Endothelial cell of umbilical vein (primary cell): ENCODE measurements at regions not wholly inside any gene's neighbourhood (a gene's known extent, or its start where the extent isn't known, plus 50 kb on each side); places are given as distances from the start of the nearest gene placed in this dataset.

Experiments
- BruUV-seq: library from RNA; stranded (reverse); fragments of 400-500 nt; replicated peaks from 2 replicates; lab custom pipeline; 2021; lab: Mats Ljungman, UMichigan
- CTCF ChIA-PET: fragments of 300-600, 350-600 bp; sonication (Branson Sonifier 250); formaldehyde crosslinking; loops from one replicate; lab custom pipeline; 2021; ENCODE audit warnings: antibody characterized with exemption, inconsistent platforms; lab: Charles Lee
- POLR2A ChIA-PET: fragments of 300-600, 350-600 bp; sonication (Branson Sonifier 250); formaldehyde crosslinking; loops from one replicate; lab custom pipeline; 2021; ENCODE audit warnings: antibody characterized with exemption, inconsistent platforms; lab: Charles Lee
- DNase-seq: peaks from one replicate; pipeline ENCODE4 v3.0.0-alpha.2; 2011; ENCODE audit warnings: low read depth, low spot score
- FAIRE-seq: peaks from 2 replicates; lab custom pipeline; 2011; peaks lifted over from hg19 to GRCh38; lab: Jason Lieb, UNC
- H2AFZ ChIP-seq: 2 replicates; pipeline ENCODE4 v1.6.0; 2012; ENCODE audit warnings: low read depth, low read length, control low read depth, inconsistent platforms
- H3K27ac ChIP-seq: 2 replicates; pipeline ENCODE4 v1.5.1; 2011; ENCODE audit warnings: low read depth, mild to moderate bottlenecking, control low read depth, low read length, moderate library complexity; ENCODE audit not compliant: insufficient read depth
- H3K27me3 ChIP-seq, 2 experiments: 2 replicates each; pipeline versions ENCODE4 v1.6.0 to v1.6.1; 2011; ENCODE audit warnings: low read length in 2 of 2, mixed read lengths in 1 of 2; ENCODE audit not compliant: control insufficient read depth in 2 of 2, insufficient read depth in 2 of 2
- H3K36me3 ChIP-seq, 2 experiments: 2 replicates in 1 of 2; 3 replicates in 1 of 2; pipeline ENCODE4 v1.5.1; 2011; ENCODE audit warnings: low read length in 2 of 2, mild to moderate bottlenecking in 1 of 2, moderate library complexity in 1 of 2; ENCODE audit not compliant: control insufficient read depth in 2 of 2, insufficient read depth in 2 of 2; ENCODE audit errors: extremely low read depth in 1 of 2
- H3K4me1 ChIP-seq: 3 replicates; pipeline ENCODE4 v1.5.1; 2011; ENCODE audit warnings: mild to moderate bottlenecking, low read length; ENCODE audit not compliant: control insufficient read depth, insufficient read depth; ENCODE audit errors: extremely low read depth
- H3K4me2 ChIP-seq: 2 replicates; pipeline ENCODE4 v1.6.1; 2011; ENCODE audit warnings: low read length, control low read depth, mixed read lengths; ENCODE audit not compliant: insufficient read depth
- H3K4me3 ChIP-seq, 3 experiments: fragments of 200-600 bp in 1 of 3; sonication (generic), shearing (Covaris generic) in 1 of 3; replicated peaks in 1 of 3; 2 replicates each; pipeline ENCODE4 v1.5.1; 2011 to 2016; ENCODE audit warnings: control low read depth in 3 of 3, low read length in 3 of 3, mild to moderate bottlenecking in 2 of 3, inconsistent platforms in 1 of 3, low read depth in 1 of 3, moderate library complexity in 1 of 3; ENCODE audit not compliant: insufficient read depth in 1 of 3
- H3K79me2 ChIP-seq: 2 replicates; pipeline ENCODE4 v1.6.0; 2012; ENCODE audit warnings: low read length, inconsistent platforms; ENCODE audit not compliant: control insufficient read depth, insufficient read depth
- H3K9ac ChIP-seq: replicated peaks from 2 replicates; pipeline ENCODE3; 2011; ENCODE audit warnings: low read length, control low read depth; ENCODE audit not compliant: insufficient read depth; ENCODE audit errors: extremely low read depth
- H3K9me1 ChIP-seq: replicated peaks from 3 replicates; pipeline ENCODE4 v1.6.0; 2011; ENCODE audit warnings: mild to moderate bottlenecking, low read length; ENCODE audit not compliant: control insufficient read depth, insufficient read depth; ENCODE audit errors: extremely low read depth
- H3K9me3 ChIP-seq: replicated peaks from 2 replicates; pipeline ENCODE4 v1.5.1; 2012; ENCODE audit warnings: low read length, inconsistent platforms; ENCODE audit not compliant: control insufficient read depth, insufficient read depth
- H4K20me1 ChIP-seq: replicated peaks from 2 replicates; pipeline ENCODE3; 2011; ENCODE audit warnings: mild to moderate bottlenecking, low read length; ENCODE audit not compliant: control insufficient read depth, insufficient read depth; ENCODE audit errors: extremely low read depth
- CTCF ChIP-seq, 2 donors: IDR thresholded peaks; 1 replicate in 1 of 2; 2 replicates in 1 of 2; pipeline ENCODE4 v1.5.1; 2011; ENCODE audit warnings: low read length in 2 of 2, mild to moderate bottlenecking in 2 of 2, moderate library complexity in 2 of 2, control low read depth in 1 of 2, inconsistent platforms in 1 of 2, low read depth in 1 of 2; ENCODE audit not compliant: insufficient read depth in 1 of 2; ENCODE audit errors: extremely low read depth in 1 of 2
- EZH2 ChIP-seq: IDR thresholded peaks from 2 replicates; pipeline ENCODE4 v1.6.1; 2012; ENCODE audit warnings: borderline replicate concordance, low read depth, mild to moderate bottlenecking, moderate library complexity, low read length, inconsistent platforms; ENCODE audit not compliant: severe bottlenecking
- FOS ChIP-seq: IDR thresholded peaks from 2 replicates; pipeline ENCODE4 v1.6.1; 2011; ENCODE audit warnings: mild to moderate bottlenecking, low read length, moderate library complexity, borderline replicate concordance; ENCODE audit not compliant: insufficient read depth
- GATA2 ChIP-seq: IDR thresholded peaks from 2 replicates; pipeline ENCODE4 v1.7.0; 2011; ENCODE audit warnings: low read depth, mild to moderate bottlenecking, moderate library complexity, mixed read lengths, low read length; ENCODE audit not compliant: insufficient read length, insufficient read depth
- JUN ChIP-seq: IDR thresholded peaks from 2 replicates; pipeline ENCODE4 v1.6.1; 2011; ENCODE audit warnings: borderline replicate concordance, low read depth; ENCODE audit not compliant: insufficient read length, insufficient read depth
- MAX ChIP-seq: IDR thresholded peaks from 2 replicates; pipeline ENCODE4 v1.6.1; 2011; ENCODE audit not compliant: insufficient read depth, insufficient read length
- MYC ChIP-seq: IDR thresholded peaks from one replicate; pipeline ENCODE4 v1.6.1; 2011; ENCODE audit warnings: mild to moderate bottlenecking, low read depth, low read length
- POLR2A ChIP-seq: IDR thresholded peaks from 2 replicates; pipeline ENCODE4 v1.6.1; 2012; ENCODE audit warnings: low read depth, mild to moderate bottlenecking, control low read depth, low read length
- POLR2AphosphoS5 ChIP-seq: IDR thresholded peaks from 2 replicates; pipeline ENCODE4 v1.6.1; 2012; ENCODE audit warnings: low read depth, mild to moderate bottlenecking, control low read depth, low read length, moderate library complexity; ENCODE audit not compliant: insufficient read depth
- dilution Hi-C: fragments of 300-500 bp; cut with MboI; formaldehyde crosslinking; loops from one replicate; pipeline ENCODE4 v1.15.0; 2019; ENCODE audit warnings: low sequenced_read_pairs; ENCODE audit not compliant: extremely low pct_ligation_motif_present
- intact Hi-C: fragments of 100-400 bp; cut with micrococcal nuclease; formaldehyde crosslinking; loops from one replicate; pipeline ENCODE4 v1.10.0; 2022

- DNase-seq (no peak), FAIRE-seq (no peak)
- Histone ChIP-seq H4K20me1 (no peaks in the 10 kb centered on the region), H2AFZ (no peak overlapping the region), H3K4me2 (no peak overlapping the region), H3K36me3 (no peaks in the 10 kb centered on the region), H3K9me3 (no peaks in the 10 kb centered on the region), H3K4me1 (peaks cover 34% of the 10 kb centered on the region), H3K9ac (no peak overlapping the region), H3K27me3 (no peaks in the 10 kb centered on the region), H3K79me2 (peaks cover 2% of the 10 kb centered on the region), H3K27ac (no peak overlapping the region), H3K4me3 (no peak overlapping the region), H3K9me1 (no peaks in the 10 kb centered on the region)
- ChIA-PET CTCF (interaction anchor here (0.9 to 1.5 kb wide), 2 partner anchors 9 to 200 kb away, joined by 3 to 5 read pairs; no protein-coding TSS in a partner anchor), POLR2A (no interaction called here)
- TF ChIP-seq GATA2 (no peak), CTCF (IDR thresholded peaks at IDR 0.05; ENCODE audit: extremely low read depth in 1 of 2, insufficient read depth in 1 of 2, low read depth in 1 of 2, low read length in 2 of 2) (no peak), POLR2A (no peak), MYC (no peak), JUN (no peak), EZH2 (no peak), POLR2AphosphoS5 (no peak), FOS (no peak), MAX (no peak)
- BruUV-seq, result no TSS peak
- intact Hi-C loops (no loop called here), dilution Hi-C loops (no loop called here)
Observed at GRCh38 chr13:99066219-99066618, 88.4 kb upstream of the DOCK9 start.
